Ovary (tissue), 7 donors: ENCODE measurements at regions not wholly inside any gene's neighbourhood (a gene's known extent, or its start where the extent isn't known, plus 50 kb on each side); places are given as distances from the start of the nearest gene placed in this dataset.

Source experiments
- DNase-seq, 5 donors: peaks; one replicate each; pipeline ENCODE4 v3.0.0-alpha.2; 2019 to 2020
- H3K27ac ChIP-seq, 2 donors: fragments of 200-600 bp; one replicate each; pipeline versions ENCODE4 v1.5.1 to v1.8.0; 2019 to 2022
- H3K27me3 ChIP-seq: fragments of 200-600 bp; one replicate; pipeline ENCODE4 v1.8.0; 2022
- H3K36me3 ChIP-seq: fragments of 200-600 bp; sonication (generic); one replicate; pipeline ENCODE4 v1.5.1; 2019
- H3K4me1 ChIP-seq: one replicate; pipeline ENCODE4 v1.8.1; 2013; ENCODE audit warnings: mild to moderate bottlenecking, moderate library complexity; ENCODE audit not compliant: insufficient read depth
- H3K4me3 ChIP-seq: fragments of 200-600 bp; sonication (generic); one replicate; pipeline ENCODE4 v1.5.1; 2017
- H3K9me3 ChIP-seq, 2 donors: fragments of 200-600 bp in 1 of 2; sonication (generic) in 1 of 2; one replicate each; pipeline versions ENCODE4 v1.5.1 to v1.8.1; 2013 to 2019; ENCODE audit warnings: mild to moderate bottlenecking in 1 of 2, moderate library complexity in 1 of 2
- EP300 ChIP-seq: sonication (generic); formaldehyde crosslinking; IDR thresholded peaks from one replicate; pipeline ENCODE4 v1.6.1; 2017; ENCODE audit warnings: antibody characterized with exemption
- POLR2A ChIP-seq: fragments of 450-650 bp; IDR thresholded peaks from one replicate; pipeline ENCODE4 v1.6.1; 2017; ENCODE audit warnings: antibody characterized with exemption, mild to moderate bottlenecking, moderate library complexity
- WGBS, 3 donors: extraction: QIAGEN DNeasy Blood & Tissue Kit in 1 of 3; methylation state at CpG; one replicate each; pipeline versions ENCODE4 v1.1.5 to v1.1.7; 2013 to 2017; 5-methylcytosine and 5-hydroxymethylcytosine counted together
- intact Hi-C, 4 donors: fragments of 100-400 bp; cut with DNase I; formaldehyde crosslinking; loops; one replicate each; pipeline versions ENCODE4 v1.11.0 to v1.15.1; 2022 to 2023
- TF ChIP-seq, protein P1 (sequence below), 3 donors: fragments of 450-650 bp in 2 of 3; fragments of 200-600 bp in 1 of 3; IDR thresholded peaks; one replicate each; pipeline versions ENCODE4 v1.5.1 to v1.8.0; 2016 to 2022; ENCODE audit warnings: antibody characterized with exemption in 3 of 3, mild to moderate bottlenecking in 1 of 3
- donor health status: DM: no; HTN: no; CAD: no; lungs with moderate emphysema.
- donor health status: DM: no; HTN: no; CAD: no.
- donor health status: Bipolar disorder and iron deficiency.
- donor health status: DM: no; HTN: no; CAD: no.
- donor health status: DM: yes; HTN: yes; CAD: no.

DNA sequence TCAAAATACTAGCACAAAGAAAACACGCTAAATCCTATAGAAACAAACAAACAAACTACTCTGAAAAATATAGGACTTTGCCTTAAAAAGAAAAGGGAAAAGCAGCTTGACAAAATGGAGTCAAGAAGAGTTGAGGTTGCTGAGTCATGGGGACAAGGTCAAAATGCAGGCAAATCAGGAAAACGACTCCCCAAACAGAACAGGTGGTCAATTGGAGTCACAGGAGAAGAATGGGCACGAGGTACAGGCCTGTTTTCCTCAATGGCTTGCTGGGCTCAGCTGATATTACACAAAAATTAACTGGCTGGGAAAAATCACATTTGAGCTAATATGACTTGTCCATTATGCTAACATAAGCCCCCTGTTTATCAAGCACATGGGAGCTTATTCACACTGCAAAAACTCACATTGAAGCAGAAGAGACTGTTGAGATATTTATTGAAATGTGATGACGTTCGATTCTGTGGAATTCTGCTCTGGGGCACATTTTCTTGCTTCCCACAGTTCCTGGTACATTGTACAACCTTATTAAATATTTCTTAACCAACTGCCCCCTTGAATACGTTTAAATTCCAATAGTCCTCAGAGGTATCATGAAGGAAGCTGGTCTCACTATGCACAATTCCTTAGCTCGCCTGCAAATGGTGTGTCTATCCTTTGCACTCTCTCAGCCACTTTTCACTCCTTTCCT lies 1622.1 kb downstream of the STIM2 start:
- DNase-seq, result no peak
- Histone ChIP-seq H3K9me3 (no peaks in the 10 kb centered on the region), H3K36me3 (no peaks in the 10 kb centered on the region), H3K27me3 (no peaks in the 10 kb centered on the region), H3K27ac (no peak overlapping the region), H3K4me1 (no peaks in the 10 kb centered on the region), H3K4me3 (no peak overlapping the region)
- TF ChIP-seq POLR2A (no peak), EP300 (no peak)
- TF ChIP-seq, protein P1, sequence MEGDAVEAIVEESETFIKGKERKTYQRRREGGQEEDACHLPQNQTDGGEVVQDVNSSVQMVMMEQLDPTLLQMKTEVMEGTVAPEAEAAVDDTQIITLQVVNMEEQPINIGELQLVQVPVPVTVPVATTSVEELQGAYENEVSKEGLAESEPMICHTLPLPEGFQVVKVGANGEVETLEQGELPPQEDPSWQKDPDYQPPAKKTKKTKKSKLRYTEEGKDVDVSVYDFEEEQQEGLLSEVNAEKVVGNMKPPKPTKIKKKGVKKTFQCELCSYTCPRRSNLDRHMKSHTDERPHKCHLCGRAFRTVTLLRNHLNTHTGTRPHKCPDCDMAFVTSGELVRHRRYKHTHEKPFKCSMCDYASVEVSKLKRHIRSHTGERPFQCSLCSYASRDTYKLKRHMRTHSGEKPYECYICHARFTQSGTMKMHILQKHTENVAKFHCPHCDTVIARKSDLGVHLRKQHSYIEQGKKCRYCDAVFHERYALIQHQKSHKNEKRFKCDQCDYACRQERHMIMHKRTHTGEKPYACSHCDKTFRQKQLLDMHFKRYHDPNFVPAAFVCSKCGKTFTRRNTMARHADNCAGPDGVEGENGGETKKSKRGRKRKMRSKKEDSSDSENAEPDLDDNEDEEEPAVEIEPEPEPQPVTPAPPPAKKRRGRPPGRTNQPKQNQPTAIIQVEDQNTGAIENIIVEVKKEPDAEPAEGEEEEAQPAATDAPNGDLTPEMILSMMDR (IDR thresholded peaks at IDR 0.05), result no peak
- intact Hi-C loops, result no loop called here
- 79 to 82% (median 79%) methylated on average over 7 of the region's 7 CpGs for WGBS, 3 donors

GRCh38 chr4:28488021-28488420 lies 1627.4 kb downstream of the STIM2 start:
- no peak for DNase-seq
- WGBS, 3 donors, result 84 to 93% (median 89%) methylated on average over 1 of the region's 1 CpG
- Histone ChIP-seq H3K4me1 (no peaks in the 10 kb centered on the region), H3K27ac (no peak overlapping the region), H3K4me3 (no peak overlapping the region), H3K9me3 (no peaks in the 10 kb centered on the region), H3K36me3 (no peaks in the 10 kb centered on the region), H3K27me3 (no peaks in the 10 kb centered on the region)
- intact Hi-C loops, result no loop called here
- no peak for TF ChIP-seq EP300
- TF ChIP-seq POLR2A, result no peak
- TF ChIP-seq, protein P1 (IDR thresholded peaks at IDR 0.05), result no peak

- 90 to 93% (median 91%) methylated on average over 3 of the region's 3 CpGs for WGBS, 3 donors
- no peaks in the 10 kb centered on the region for H3K4me1 ChIP-seq
- no peaks in the 10 kb centered on the region for H3K36me3 ChIP-seq
- H3K27me3 ChIP-seq, result no peaks in the 10 kb centered on the region
- no peak overlapping the region for H3K27ac ChIP-seq
- TF ChIP-seq, protein P1 (IDR thresholded peaks at IDR 0.05), result no peak
- no peak for TF ChIP-seq EP300
- TF ChIP-seq POLR2A, result no peak
- no peaks in the 10 kb centered on the region for H3K9me3 ChIP-seq
- DNase-seq, result no peak
- intact Hi-C loops, result no loop called here
- no peak overlapping the region for H3K4me3 ChIP-seq
Observed at GRCh38 chr4:28490669-28491068, 1630.0 kb downstream of the STIM2 start.

- TF ChIP-seq EP300 (no peak), POLR2A (no peak)
- TF ChIP-seq, protein P1 (IDR thresholded peaks at IDR 0.05), result no peak
- no peak for DNase-seq
- Histone ChIP-seq H3K36me3 (no peaks in the 10 kb centered on the region), H3K9me3 (no peaks in the 10 kb centered on the region), H3K27me3 (no peaks in the 10 kb centered on the region), H3K27ac (no peak overlapping the region), H3K4me3 (no peak overlapping the region), H3K4me1 (no peaks in the 10 kb centered on the region)
- 79 to 89% (median 88%) methylated on average over 4 of the region's 4 CpGs for WGBS, 3 donors
- intact Hi-C loops, result no loop called here
Observed at GRCh38 chr4:28505064-28505463, 1644.4 kb downstream of the STIM2 start.
